PFSK-1 (cell line): ENCODE measurements at regions not wholly inside any gene's neighbourhood (a gene's known extent, or its start where the extent isn't known, plus 50 kb on each side); places are given as distances from the start of the nearest gene placed in this dataset.

Experiments
- FOXP2 ChIP-seq: optimal IDR thresholded peaks from 2 replicates; pipeline ENCODE3; 2011; ENCODE audit warnings: borderline replicate concordance, control low read depth, inconsistent platforms; ENCODE audit not compliant: insufficient read depth; ENCODE audit errors: extremely low read length, extremely low read depth
- POLR2AphosphoS5 ChIP-seq: IDR thresholded peaks from 2 replicates; pipeline ENCODE4 v1.6.1; 2012; ENCODE audit warnings: low read depth, mild to moderate bottlenecking, control low read depth, low read length, moderate library complexity
- REST ChIP-seq, 2 experiments: IDR thresholded peaks; 2 replicates each; pipeline versions ENCODE4 v1.6.1 to v1.8.0; 2011 to 2012; ENCODE audit warnings: low read depth in 2 of 2, low read length in 2 of 2, control low read depth in 1 of 2, inconsistent platforms in 1 of 2, mild to moderate bottlenecking in 1 of 2, moderate library complexity in 1 of 2; ENCODE audit not compliant: insufficient read depth in 1 of 2
- SIN3A ChIP-seq: IDR thresholded peaks from 2 replicates; pipeline ENCODE4 v1.6.1; 2012; ENCODE audit warnings: mild to moderate bottlenecking, low read length, moderate library complexity, borderline replicate concordance; ENCODE audit not compliant: insufficient read depth
- TAF1 ChIP-seq: IDR thresholded peaks from 2 replicates; pipeline ENCODE4 v1.6.1; 2012; ENCODE audit warnings: low read length, control low read depth, borderline replicate concordance; ENCODE audit not compliant: insufficient read depth

- TF ChIP-seq FOXP2, result no peak
- no peak for TF ChIP-seq SIN3A
- TF ChIP-seq TAF1, result no peak
- TF ChIP-seq POLR2AphosphoS5, result no peak
- TF ChIP-seq REST (IDR thresholded peaks at IDR 0.05; ENCODE audit: insufficient read depth in 1 of 2, low read depth in 2 of 2, low read length in 2 of 2), result no peak
Observed at GRCh38 chr18:45291621-45292615, 323.4 kb upstream of the SLC14A2 start.

GRCh38 chr18:45295388-45295787, 319.9 kb upstream of the SLC14A2 start:
- TF ChIP-seq SIN3A (no peak), FOXP2 (no peak), TAF1 (no peak), REST (IDR thresholded peaks at IDR 0.05; ENCODE audit: insufficient read depth in 1 of 2, low read depth in 2 of 2, low read length in 2 of 2) (no peak), POLR2AphosphoS5 (no peak)

- TF ChIP-seq FOXP2 (no peak), REST (IDR thresholded peaks at IDR 0.05; ENCODE audit: insufficient read depth in 1 of 2, low read depth in 2 of 2, low read length in 2 of 2) (no peak), POLR2AphosphoS5 (no peak), SIN3A (no peak), TAF1 (no peak)
Observed at GRCh38 chr18:45298986-45299385, 316.3 kb upstream of the SLC14A2 start.

- TF ChIP-seq FOXP2, result no peak
- no peak for TF ChIP-seq SIN3A
- no peak for TF ChIP-seq REST (IDR thresholded peaks at IDR 0.05; ENCODE audit: insufficient read depth in 1 of 2, low read depth in 2 of 2, low read length in 2 of 2)
- no peak for TF ChIP-seq POLR2AphosphoS5
- no peak for TF ChIP-seq TAF1
Observed at GRCh38 chr18:45303026-45303425, 312.2 kb upstream of the SLC14A2 start.
